CD4-positive, alpha-beta T cell (primary cell): ENCODE measurements at regions not wholly inside any gene's neighbourhood (a gene's known extent, or its start where the extent isn't known, plus 50 kb on each side); places are given as distances from the start of the nearest gene placed in this dataset.

Source experiments
- ATAC-seq: fragments of 200-7000 bp; cut with Tn5 transposase; one replicate; pipeline ENCODE4 v1.10.0; 2022; ENCODE audit warnings: mild to moderate bottlenecking; ENCODE audit not compliant: poor library complexity
- CTCF ChIA-PET: fragments of 350-600 bp; sonication (Branson Sonifier 250); formaldehyde crosslinking; loops from one replicate; lab custom pipeline; 2021; ENCODE audit warnings: antibody characterized with exemption, inconsistent platforms; lab: Charles Lee
- POLR2A ChIA-PET: fragments of 350-600 bp; sonication (Branson Sonifier 250); formaldehyde crosslinking; loops from one replicate; lab custom pipeline; 2021; ENCODE audit warnings: antibody characterized with exemption, inconsistent platforms; lab: Charles Lee
- DNase-seq, 14 experiments: peaks; one replicate each; pipeline ENCODE4 v3.0.0-alpha.2; 2013 to 2020; ENCODE audit warnings: mixed read lengths in 2 of 14
- H3K27ac ChIP-seq, 2 donors: one replicate each; pipeline versions ENCODE4 v1.5.1 to v1.7.0; 2013; ENCODE audit warnings: low read length in 2 of 2, low read depth in 1 of 2, mild to moderate bottlenecking in 1 of 2
- H3K27me3 ChIP-seq, 2 experiments: 1 replicate in 1 of 2; 2 replicates in 1 of 2; pipeline versions ENCODE4 v1.6.1 to v1.7.0; 2013; ENCODE audit warnings: low read length in 2 of 2, control low read depth in 1 of 2, mild to moderate bottlenecking in 1 of 2, moderate library complexity in 1 of 2; ENCODE audit not compliant: insufficient read depth in 2 of 2, control insufficient read depth in 1 of 2
- H3K36me3 ChIP-seq: one replicate; pipeline ENCODE4 v1.6.1; 2013; ENCODE audit warnings: low read length, control low read depth; ENCODE audit not compliant: insufficient read depth
- H3K4me1 ChIP-seq: one replicate; pipeline ENCODE4 v1.6.1; 2013; ENCODE audit warnings: low read length, control low read depth; ENCODE audit not compliant: insufficient read depth
- H3K4me3 ChIP-seq: one replicate; pipeline ENCODE4 v1.5.1; 2013; ENCODE audit warnings: mild to moderate bottlenecking, low read length, moderate library complexity
- H3K9me3 ChIP-seq, 2 experiments: 1 replicate in 1 of 2; 2 replicates in 1 of 2; pipeline versions ENCODE4 v1.6.1 to v1.7.0; 2013; ENCODE audit warnings: low read length in 2 of 2, mild to moderate bottlenecking in 2 of 2, control low read depth in 1 of 2, moderate library complexity in 1 of 2; ENCODE audit not compliant: control insufficient read depth in 1 of 2, insufficient read depth in 1 of 2
- H3K27ac Mint-ChIP-seq: one replicate; pipeline ENCODE4 v1.8.0; 2020; ENCODE audit warnings: mixed read lengths
- H3K27me3 Mint-ChIP-seq: one replicate; pipeline ENCODE4 v1.8.0; 2021; ENCODE audit warnings: mixed read lengths
- H3K36me3 Mint-ChIP-seq: one replicate; pipeline ENCODE4 v1.8.0; 2021; ENCODE audit warnings: low read depth, mixed read lengths
- H3K4me1 Mint-ChIP-seq: one replicate; pipeline ENCODE4 v1.8.0; 2021; ENCODE audit warnings: low read depth, mixed read lengths
- H3K4me3 Mint-ChIP-seq: one replicate; pipeline ENCODE4 v1.8.0; 2020; ENCODE audit warnings: mild to moderate bottlenecking, mixed read lengths
- H3K9me3 Mint-ChIP-seq: one replicate; pipeline ENCODE4 v1.8.0; 2020; ENCODE audit warnings: mixed read lengths
- intact Hi-C, 2 experiments: fragments of 100-400 bp; cut with DNase I in 1 of 2; cut with micrococcal nuclease in 1 of 2; formaldehyde crosslinking; loops; one replicate each; pipeline versions ENCODE4 v1.15.1 to v1.9.0; 2023 to 2025; cut with DNase I, micrococcal nuclease
- TF ChIP-seq, protein P1 (sequence below): fragments of 200-600 bp; IDR thresholded peaks from one replicate; pipeline ENCODE4 v1.8.0; 2022; ENCODE audit warnings: antibody characterized with exemption, mild to moderate bottlenecking

GRCh38 chr6:137805622-137806021, 61.4 kb upstream of the TNFAIP3 start:
- CTCF ChIA-PET: no interaction called here
- H3K27ac ChIP-seq: no peak overlapping the region
- ATAC-seq (no peak), DNase-seq (no peak)
- H3K4me1 ChIP-seq: peaks cover 4% of the 10 kb centered on the region
- Mint-ChIP-seq H3K4me3 (no peak overlapping the region), H3K27me3 (no peaks in the 10 kb centered on the region), H3K36me3 (no peaks in the 10 kb centered on the region), H3K4me1 (peaks cover 55% of the 10 kb centered on the region), H3K9me3 (no peaks in the 10 kb centered on the region), H3K27ac (peak overlapping the region; percentile 52)
- TF ChIP-seq, protein P1, sequence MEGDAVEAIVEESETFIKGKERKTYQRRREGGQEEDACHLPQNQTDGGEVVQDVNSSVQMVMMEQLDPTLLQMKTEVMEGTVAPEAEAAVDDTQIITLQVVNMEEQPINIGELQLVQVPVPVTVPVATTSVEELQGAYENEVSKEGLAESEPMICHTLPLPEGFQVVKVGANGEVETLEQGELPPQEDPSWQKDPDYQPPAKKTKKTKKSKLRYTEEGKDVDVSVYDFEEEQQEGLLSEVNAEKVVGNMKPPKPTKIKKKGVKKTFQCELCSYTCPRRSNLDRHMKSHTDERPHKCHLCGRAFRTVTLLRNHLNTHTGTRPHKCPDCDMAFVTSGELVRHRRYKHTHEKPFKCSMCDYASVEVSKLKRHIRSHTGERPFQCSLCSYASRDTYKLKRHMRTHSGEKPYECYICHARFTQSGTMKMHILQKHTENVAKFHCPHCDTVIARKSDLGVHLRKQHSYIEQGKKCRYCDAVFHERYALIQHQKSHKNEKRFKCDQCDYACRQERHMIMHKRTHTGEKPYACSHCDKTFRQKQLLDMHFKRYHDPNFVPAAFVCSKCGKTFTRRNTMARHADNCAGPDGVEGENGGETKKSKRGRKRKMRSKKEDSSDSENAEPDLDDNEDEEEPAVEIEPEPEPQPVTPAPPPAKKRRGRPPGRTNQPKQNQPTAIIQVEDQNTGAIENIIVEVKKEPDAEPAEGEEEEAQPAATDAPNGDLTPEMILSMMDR: no peak
- no peaks in the 10 kb centered on the region for H3K36me3 ChIP-seq
- no peaks in the 10 kb centered on the region for H3K27me3 ChIP-seq
- POLR2A ChIA-PET: interaction anchor here (1.2 to 2.7 kb wide), 3 partner anchors 18 to 62 kb away, joined by 3 to 16 read pairs (median 5); partner anchors contain the start of gene TNFAIP3
- no peaks in the 10 kb centered on the region for H3K9me3 ChIP-seq
- no peak overlapping the region for H3K4me3 ChIP-seq
- intact Hi-C loops: loop anchor here in 1 of 2 experiments (10.0 kb wide), 1 partner anchor 169 kb away; no protein-coding TSS in a partner anchor

GRCh38 chr6:137806914-137807682, 60.0 kb upstream of the TNFAIP3 start:
- Histone ChIP-seq H3K4me3 (no peak overlapping the region), H3K27me3 (no peaks in the 10 kb centered on the region), H3K36me3 (no peaks in the 10 kb centered on the region), H3K9me3 (no peaks in the 10 kb centered on the region), H3K27ac (no peak overlapping the region), H3K4me1 (peaks cover 17% of the 10 kb centered on the region)
- peak overlapping the region; percentile 34 for H3K27ac Mint-ChIP-seq
- no peak overlapping the region for H3K4me3 Mint-ChIP-seq
- ChIA-PET POLR2A (no interaction called here), CTCF (no interaction called here)
- TF ChIP-seq, protein P1: no peak
- DNase-seq (no peak), ATAC-seq (no peak)
- no peaks in the 10 kb centered on the region for H3K27me3 Mint-ChIP-seq
- H3K4me1 Mint-ChIP-seq: peaks cover 58% of the 10 kb centered on the region
- intact Hi-C loops: loop anchor here in 1 of 2 experiments (10.0 kb wide), 1 partner anchor 168 kb away; no protein-coding TSS in a partner anchor
- no peaks in the 10 kb centered on the region for H3K9me3 Mint-ChIP-seq
- no peaks in the 10 kb centered on the region for H3K36me3 Mint-ChIP-seq

- DNase-seq (no peak), ATAC-seq (no peak)
- intact Hi-C loops: loop anchor here in 1 of 2 experiments (10.0 kb wide), 1 partner anchor 167 kb away; no protein-coding TSS in a partner anchor
- no peak overlapping the region for H3K4me3 ChIP-seq
- Mint-ChIP-seq H3K4me3 (no peak overlapping the region), H3K27me3 (no peaks in the 10 kb centered on the region), H3K4me1 (peaks cover 67% of the 10 kb centered on the region), H3K36me3 (no peaks in the 10 kb centered on the region), H3K27ac (no peak overlapping the region), H3K9me3 (no peaks in the 10 kb centered on the region)
- H3K36me3 ChIP-seq: no peaks in the 10 kb centered on the region
- H3K27ac ChIP-seq: no peak overlapping the region
- no peaks in the 10 kb centered on the region for H3K9me3 ChIP-seq
- peaks cover 17% of the 10 kb centered on the region for H3K4me1 ChIP-seq
- no peaks in the 10 kb centered on the region for H3K27me3 ChIP-seq
- ChIA-PET POLR2A (interaction anchor here (0.7 kb wide), 1 partner anchor 19 kb away, joined by 3 read pairs; no protein-coding TSS in a partner anchor), CTCF (interaction anchor here (1.0 to 5.8 kb wide), 2 partner anchors 59 to 82 kb away, joined by 3 to 42 read pairs; partner anchors contain the start of gene TNFAIP3)
- TF ChIP-seq, protein P1: no peak
Observed at GRCh38 chr6:137808191-137808590, 58.9 kb upstream of the TNFAIP3 start.
